ENCODE measurements at regions not wholly inside any gene's neighbourhood (a gene's known extent, or its start where the extent isn't known, plus 50 kb on each side); places are given as distances from the start of the nearest gene placed in this dataset.

GRCh38 chr4:33537527-33537926, 2706.8 kb downstream of the ARAP2 start:
- no peak for DNase-seq (ENCODE audit: low read depth, low spot score)
- ChIA-PET POLR2A (no interaction called here), CTCF (no interaction called here)
- no peak overlapping the region for H3K4me3 ChIP-seq (ENCODE audit: low read depth, low read length)
- TF ChIP-seq CTCF (IDR thresholded peaks at IDR 0.05; ENCODE audit: insufficient read depth, low read length, missing control alignments), result no peak

- ChIA-PET CTCF (no interaction called here), POLR2A (no interaction called here)
- no peak for DNase-seq (ENCODE audit: low read depth, low spot score)
- TF ChIP-seq CTCF (IDR thresholded peaks at IDR 0.05; ENCODE audit: insufficient read depth, low read length, missing control alignments), result no peak
- no peak overlapping the region for H3K4me3 ChIP-seq (ENCODE audit: low read depth, low read length)
These were observed 2700.3 kb downstream of the ARAP2 start for GRCh38 chr4:33543941-33544450.

GRCh38 chr4:33551244-33551643, 2693.1 kb downstream of the ARAP2 start:
- H3K4me3 ChIP-seq (ENCODE audit: low read depth, low read length), result no peak overlapping the region
- ChIA-PET CTCF (no interaction called here), POLR2A (no interaction called here)
- no peak for DNase-seq (ENCODE audit: low read depth, low spot score)
- no peak for TF ChIP-seq CTCF (IDR thresholded peaks at IDR 0.05; ENCODE audit: insufficient read depth, low read length, missing control alignments)

- no peak for TF ChIP-seq CTCF (IDR thresholded peaks at IDR 0.05; ENCODE audit: insufficient read depth, low read length, missing control alignments)
- CTCF ChIA-PET, result no interaction called here
- DNase-seq (ENCODE audit: low read depth, low spot score), result no peak
- POLR2A ChIA-PET, result no interaction called here
- H3K4me3 ChIP-seq (ENCODE audit: low read depth, low read length), result no peak overlapping the region
These were observed 2683.1 kb downstream of the ARAP2 start for GRCh38 chr4:33561259-33561658.

- CTCF ChIA-PET, result no interaction called here
- TF ChIP-seq CTCF (IDR thresholded peaks at IDR 0.05; ENCODE audit: insufficient read depth, low read length, missing control alignments), result no peak
- H3K4me3 ChIP-seq (ENCODE audit: low read depth, low read length), result no peak overlapping the region
- no peak for DNase-seq (ENCODE audit: low read depth, low spot score)
- POLR2A ChIA-PET, result no interaction called here
These were observed 2677.7 kb downstream of the ARAP2 start for GRCh38 chr4:33566649-33567048.

- no peak overlapping the region for H3K4me3 ChIP-seq (ENCODE audit: low read depth, low read length)
- TF ChIP-seq CTCF (IDR thresholded peaks at IDR 0.05; ENCODE audit: insufficient read depth, low read length, missing control alignments), result no peak
- ChIA-PET CTCF (no interaction called here), POLR2A (no interaction called here)
- no peak for DNase-seq (ENCODE audit: low read depth, low spot score)
These were observed 2666.5 kb downstream of the ARAP2 start for GRCh38 chr4:33577791-33578190.
